ENCODE measurements at regions not wholly inside any gene's neighbourhood (a gene's known extent, or its start where the extent isn't known, plus 50 kb on each side); places are given as distances from the start of the nearest gene placed in this dataset.

- no peak for TF ChIP-seq CREB5 (CRISPR knock-in tag; IDR thresholded peaks at IDR 0.05; ENCODE audit: low read depth)
- TF ChIP-seq TCF4 (CRISPR knock-in tag; IDR thresholded peaks at IDR 0.05; ENCODE audit: borderline replicate concordance), result no peak
- TF ChIP-seq SNAI2 (CRISPR knock-in tag; IDR thresholded peaks at IDR 0.05), result no peak
- TF ChIP-seq, protein P1, sequence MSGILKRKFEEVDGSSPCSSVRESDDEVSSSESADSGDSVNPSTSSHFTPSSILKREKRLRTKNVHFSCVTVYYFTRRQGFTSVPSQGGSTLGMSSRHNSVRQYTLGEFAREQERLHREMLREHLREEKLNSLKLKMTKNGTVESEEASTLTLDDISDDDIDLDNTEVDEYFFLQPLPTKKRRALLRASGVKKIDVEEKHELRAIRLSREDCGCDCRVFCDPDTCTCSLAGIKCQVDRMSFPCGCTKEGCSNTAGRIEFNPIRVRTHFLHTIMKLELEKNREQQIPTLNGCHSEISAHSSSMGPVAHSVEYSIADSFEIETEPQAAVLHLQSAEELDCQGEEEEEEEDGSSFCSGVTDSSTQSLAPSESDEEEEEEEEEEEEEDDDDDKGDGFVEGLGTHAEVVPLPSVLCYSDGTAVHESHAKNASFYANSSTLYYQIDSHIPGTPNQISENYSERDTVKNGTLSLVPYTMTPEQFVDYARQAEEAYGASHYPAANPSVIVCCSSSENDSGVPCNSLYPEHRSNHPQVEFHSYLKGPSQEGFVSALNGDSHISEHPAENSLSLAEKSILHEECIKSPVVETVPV (CRISPR knock-in tag; IDR thresholded peaks at IDR 0.05), result no peak
- TF ChIP-seq, protein P2, sequence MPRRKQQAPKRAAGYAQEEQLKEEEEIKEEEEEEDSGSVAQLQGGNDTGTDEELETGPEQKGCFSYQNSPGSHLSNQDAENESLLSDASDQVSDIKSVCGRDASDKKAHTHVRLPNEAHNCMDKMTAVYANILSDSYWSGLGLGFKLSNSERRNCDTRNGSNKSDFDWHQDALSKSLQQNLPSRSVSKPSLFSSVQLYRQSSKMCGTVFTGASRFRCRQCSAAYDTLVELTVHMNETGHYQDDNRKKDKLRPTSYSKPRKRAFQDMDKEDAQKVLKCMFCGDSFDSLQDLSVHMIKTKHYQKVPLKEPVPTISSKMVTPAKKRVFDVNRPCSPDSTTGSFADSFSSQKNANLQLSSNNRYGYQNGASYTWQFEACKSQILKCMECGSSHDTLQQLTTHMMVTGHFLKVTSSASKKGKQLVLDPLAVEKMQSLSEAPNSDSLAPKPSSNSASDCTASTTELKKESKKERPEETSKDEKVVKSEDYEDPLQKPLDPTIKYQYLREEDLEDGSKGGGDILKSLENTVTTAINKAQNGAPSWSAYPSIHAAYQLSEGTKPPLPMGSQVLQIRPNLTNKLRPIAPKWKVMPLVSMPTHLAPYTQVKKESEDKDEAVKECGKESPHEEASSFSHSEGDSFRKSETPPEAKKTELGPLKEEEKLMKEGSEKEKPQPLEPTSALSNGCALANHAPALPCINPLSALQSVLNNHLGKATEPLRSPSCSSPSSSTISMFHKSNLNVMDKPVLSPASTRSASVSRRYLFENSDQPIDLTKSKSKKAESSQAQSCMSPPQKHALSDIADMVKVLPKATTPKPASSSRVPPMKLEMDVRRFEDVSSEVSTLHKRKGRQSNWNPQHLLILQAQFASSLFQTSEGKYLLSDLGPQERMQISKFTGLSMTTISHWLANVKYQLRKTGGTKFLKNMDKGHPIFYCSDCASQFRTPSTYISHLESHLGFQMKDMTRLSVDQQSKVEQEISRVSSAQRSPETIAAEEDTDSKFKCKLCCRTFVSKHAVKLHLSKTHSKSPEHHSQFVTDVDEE (CRISPR knock-in tag; IDR thresholded peaks at IDR 0.05), result no peak
- TF ChIP-seq ZFP30 (CRISPR knock-in tag; IDR thresholded peaks at IDR 0.05), result no peak
- no peak for TF ChIP-seq CSDC2 (CRISPR knock-in tag; IDR thresholded peaks at IDR 0.05)
- no peak for TF ChIP-seq PATZ1 (CRISPR knock-in tag; IDR thresholded peaks at IDR 0.05; ENCODE audit: borderline replicate concordance)
- TF ChIP-seq PPARA (CRISPR knock-in tag; IDR thresholded peaks at IDR 0.05; ENCODE audit: borderline replicate concordance), result no peak
Observed at GRCh38 chr15:92332125-92332899, 61.4 kb upstream of the ST8SIA2 start.
